ENCODE measurements at regions not wholly inside any gene's neighbourhood (a gene's known extent, or its start where the extent isn't known, plus 50 kb on each side); places are given as distances from the start of the nearest gene placed in this dataset.

- no peak overlapping the region for H3K4me2 ChIP-seq (ENCODE audit: low read depth, low read length)
- H3K9me3 ChIP-seq (replicated peaks; ENCODE audit: insufficient read depth, low read length): no peaks in the 10 kb centered on the region
- no peak overlapping the region for H3K9ac ChIP-seq (ENCODE audit: low read length)
- no peak overlapping the region for H2AFZ ChIP-seq (ENCODE audit: low read length)
- no peaks in the 10 kb centered on the region for H4K20me1 ChIP-seq (ENCODE audit: insufficient read depth, low read length)
- no peak for TF ChIP-seq EZH2 (optimal IDR thresholded peaks at IDR 0.05; ENCODE audit: low read depth, low read length)
- TF ChIP-seq CTCF (IDR thresholded peaks at IDR 0.05; ENCODE audit: low read length): no peak
- no peak for TF ChIP-seq EZH2phosphoT487 (IDR thresholded peaks at IDR 0.05; ENCODE audit: low read length)
- no peaks in the 10 kb centered on the region for H3K9me2 ChIP-seq (replicated peaks; ENCODE audit: insufficient read depth, low read length)
- no peaks in the 10 kb centered on the region for H3K4me1 ChIP-seq (ENCODE audit: low read length)
- no peaks in the 10 kb centered on the region for H3K36me3 ChIP-seq (replicated peaks; ENCODE audit: insufficient read depth, low read length)
- no peak for DNase-seq
- no peak overlapping the region for H3K4me3 ChIP-seq (ENCODE audit: low read length)
- no peaks in the 10 kb centered on the region for H3K27me3 ChIP-seq (replicated peaks; ENCODE audit: insufficient read depth, low read length)
- H3K79me2 ChIP-seq (ENCODE audit: low read length): no peaks in the 10 kb centered on the region
- no peaks in the 10 kb centered on the region for H3F3A ChIP-seq (ENCODE audit: insufficient read depth, low read length)
- H3K27ac ChIP-seq (ENCODE audit: low read length): no peak overlapping the region
These were observed 857.8 kb downstream of the DIAPH3 start for GRCh38 chr13:59305896-59306295.

- no peaks in the 10 kb centered on the region for H3K79me2 ChIP-seq (ENCODE audit: low read length)
- no peaks in the 10 kb centered on the region for H3F3A ChIP-seq (ENCODE audit: insufficient read depth, low read length)
- DNase-seq: no peak
- no peaks in the 10 kb centered on the region for H3K9me2 ChIP-seq (replicated peaks; ENCODE audit: insufficient read depth, low read length)
- no peak overlapping the region for H3K27ac ChIP-seq (ENCODE audit: low read length)
- no peak overlapping the region for H3K4me2 ChIP-seq (ENCODE audit: low read depth, low read length)
- H4K20me1 ChIP-seq (ENCODE audit: insufficient read depth, low read length): no peaks in the 10 kb centered on the region
- no peak overlapping the region for H3K4me3 ChIP-seq (ENCODE audit: low read length)
- H3K9ac ChIP-seq (ENCODE audit: low read length): no peak overlapping the region
- H3K36me3 ChIP-seq (replicated peaks; ENCODE audit: insufficient read depth, low read length): no peaks in the 10 kb centered on the region
- H3K27me3 ChIP-seq (replicated peaks; ENCODE audit: insufficient read depth, low read length): no peaks in the 10 kb centered on the region
- TF ChIP-seq EZH2 (optimal IDR thresholded peaks at IDR 0.05; ENCODE audit: low read depth, low read length): no peak
- TF ChIP-seq EZH2phosphoT487 (IDR thresholded peaks at IDR 0.05; ENCODE audit: low read length): no peak
- no peak for TF ChIP-seq CTCF (IDR thresholded peaks at IDR 0.05; ENCODE audit: low read length)
- no peaks in the 10 kb centered on the region for H3K9me3 ChIP-seq (replicated peaks; ENCODE audit: insufficient read depth, low read length)
- H2AFZ ChIP-seq (ENCODE audit: low read length): no peak overlapping the region
- H3K4me1 ChIP-seq (ENCODE audit: low read length): no peaks in the 10 kb centered on the region
These were observed 851.0 kb downstream of the DIAPH3 start for GRCh38 chr13:59312776-59313175.

GRCh38 chr13:59318320-59318930 lies 845.3 kb downstream of the DIAPH3 start:
- Histone ChIP-seq H3K4me1 (ENCODE audit: low read length) (no peaks in the 10 kb centered on the region), H3K27ac (ENCODE audit: low read length) (no peak overlapping the region), H2AFZ (ENCODE audit: low read length) (no peak overlapping the region), H3F3A (ENCODE audit: insufficient read depth, low read length) (no peaks in the 10 kb centered on the region), H3K9ac (ENCODE audit: low read length) (no peak overlapping the region), H3K9me3 (replicated peaks; ENCODE audit: insufficient read depth, low read length) (no peaks in the 10 kb centered on the region), H4K20me1 (ENCODE audit: insufficient read depth, low read length) (no peaks in the 10 kb centered on the region), H3K27me3 (replicated peaks; ENCODE audit: insufficient read depth, low read length) (no peaks in the 10 kb centered on the region), H3K36me3 (replicated peaks; ENCODE audit: insufficient read depth, low read length) (no peaks in the 10 kb centered on the region), H3K9me2 (replicated peaks; ENCODE audit: insufficient read depth, low read length) (no peaks in the 10 kb centered on the region), H3K4me3 (ENCODE audit: low read length) (no peak overlapping the region), H3K4me2 (ENCODE audit: low read depth, low read length) (no peak overlapping the region), H3K79me2 (ENCODE audit: low read length) (no peaks in the 10 kb centered on the region)
- no peak for TF ChIP-seq EZH2phosphoT487 (IDR thresholded peaks at IDR 0.05; ENCODE audit: low read length)
- peak; percentile 55 for TF ChIP-seq CTCF (IDR thresholded peaks at IDR 0.05; ENCODE audit: low read length)
- peak; percentile 54 for DNase-seq
